NCI-H146 treated with DMSO at 0.1 percent for 48 hours (cell line): ENCODE measurements at regions not wholly inside any gene's neighbourhood (a gene's known extent, or its start where the extent isn't known, plus 50 kb on each side); places are given as distances from the start of the nearest gene placed in this dataset.
"Not testable (repeated sequence)": the region's sequence is repeated elsewhere in the genome, so short reads cannot be mapped to it uniquely, and the experiment has no call there.

ENCODE experiments used
- DNase-seq: peaks from one replicate; lab custom pipeline; 2025; ENCODE audit not compliant: unreplicated experiment; lab: John Stamatoyannopoulos, UW

GRCh38 chr6:142016666-142017065, 116.1 kb upstream of the GJE1 start:
- not testable (repeated sequence) for DNase-seq

- DNase-seq: not testable (repeated sequence)
Observed at GRCh38 chr6:142015463-142015862, 117.3 kb upstream of the GJE1 start.

- DNase-seq: no peak
Observed at GRCh38 chr6:142015011-142015410, 117.7 kb upstream of the GJE1 start.

DNA sequence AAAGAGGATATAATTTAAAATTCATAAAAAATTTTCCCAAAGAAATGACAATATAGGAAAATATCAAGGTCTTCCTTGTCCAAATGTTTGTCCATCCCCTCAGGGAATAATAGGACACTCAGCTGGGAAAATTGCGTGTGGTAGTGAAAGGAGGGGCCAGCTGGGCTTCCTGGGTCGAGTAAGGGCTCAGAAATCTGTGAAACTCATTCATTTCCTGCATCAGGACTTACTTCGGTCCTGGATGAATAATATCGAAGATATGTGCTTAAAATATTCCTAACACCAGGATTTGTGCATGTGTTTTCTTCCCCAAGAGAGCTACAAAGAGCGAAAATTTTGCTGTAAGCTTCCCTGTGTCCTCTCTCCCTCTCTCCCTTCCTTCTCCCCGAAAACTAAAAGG, 118.2 kb upstream of the GJE1 start:
- no peak for DNase-seq

- DNase-seq: no peak
Observed at GRCh38 chr6:142013875-142014495, 118.7 kb upstream of the GJE1 start.

DNA sequence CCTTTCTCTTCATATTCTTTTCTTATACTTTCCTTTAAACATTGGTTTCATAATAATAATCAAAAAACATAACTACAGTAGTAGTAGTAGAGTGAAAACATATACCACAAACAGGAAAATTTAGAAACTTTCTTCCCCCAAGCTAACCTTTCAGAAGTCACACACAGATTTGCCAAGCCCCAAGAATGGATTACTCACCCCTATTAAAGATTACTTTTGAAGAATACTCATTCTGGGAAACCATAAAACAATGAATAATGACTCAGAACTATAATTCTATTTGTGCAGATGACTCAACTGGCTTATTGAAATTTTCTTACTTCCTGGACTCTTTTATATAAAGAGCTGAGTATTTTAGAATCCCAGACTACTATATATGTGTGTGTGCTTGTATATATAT, 119.4 kb upstream of the GJE1 start:
- no peak for DNase-seq

GRCh38 chr6:142011775-142012174, 121.0 kb upstream of the GJE1 start:
- no peak for DNase-seq

GRCh38 chr6:142011156-142011555, 121.6 kb upstream of the GJE1 start:
- DNase-seq: no peak

DNA sequence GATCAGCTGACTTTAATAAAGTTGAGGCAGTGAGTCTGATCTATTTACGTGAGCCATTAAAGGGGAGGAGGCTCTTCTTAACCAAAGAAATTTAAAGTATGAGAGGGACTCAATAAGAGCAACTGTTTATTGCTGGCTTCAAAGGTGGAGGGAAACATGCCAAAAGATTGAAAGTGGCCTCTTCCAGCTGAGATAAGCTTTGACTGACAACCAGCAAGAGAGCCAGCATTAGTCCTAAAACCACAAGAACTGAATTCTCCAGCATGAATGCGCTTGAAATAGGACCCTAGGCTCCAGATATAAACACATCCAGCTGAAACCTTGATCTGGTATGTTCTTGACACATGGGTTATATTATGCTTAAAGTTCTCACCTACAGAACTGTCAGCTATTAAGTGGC, 123.1 kb upstream of the GJE1 start:
- DNase-seq: no peak

DNA sequence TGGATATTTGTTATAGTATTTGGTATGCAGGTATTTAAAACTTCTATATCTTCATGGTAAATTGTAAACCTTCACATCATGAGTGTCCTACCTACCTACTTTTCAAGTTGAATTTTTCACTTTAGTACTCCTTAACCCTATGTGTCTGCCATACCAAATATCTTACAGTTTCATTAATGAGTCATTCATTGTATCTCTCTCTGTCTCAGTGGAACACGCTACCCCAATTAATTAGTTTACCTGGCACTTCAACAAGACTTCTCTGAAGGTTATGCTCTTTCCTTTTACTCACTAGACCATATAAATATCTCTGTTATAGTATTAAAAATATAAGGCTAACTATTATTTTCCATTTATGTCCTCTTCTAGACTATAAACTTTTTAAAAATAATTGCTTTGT, 123.9 kb upstream of the GJE1 start:
- DNase-seq: no peak

DNA sequence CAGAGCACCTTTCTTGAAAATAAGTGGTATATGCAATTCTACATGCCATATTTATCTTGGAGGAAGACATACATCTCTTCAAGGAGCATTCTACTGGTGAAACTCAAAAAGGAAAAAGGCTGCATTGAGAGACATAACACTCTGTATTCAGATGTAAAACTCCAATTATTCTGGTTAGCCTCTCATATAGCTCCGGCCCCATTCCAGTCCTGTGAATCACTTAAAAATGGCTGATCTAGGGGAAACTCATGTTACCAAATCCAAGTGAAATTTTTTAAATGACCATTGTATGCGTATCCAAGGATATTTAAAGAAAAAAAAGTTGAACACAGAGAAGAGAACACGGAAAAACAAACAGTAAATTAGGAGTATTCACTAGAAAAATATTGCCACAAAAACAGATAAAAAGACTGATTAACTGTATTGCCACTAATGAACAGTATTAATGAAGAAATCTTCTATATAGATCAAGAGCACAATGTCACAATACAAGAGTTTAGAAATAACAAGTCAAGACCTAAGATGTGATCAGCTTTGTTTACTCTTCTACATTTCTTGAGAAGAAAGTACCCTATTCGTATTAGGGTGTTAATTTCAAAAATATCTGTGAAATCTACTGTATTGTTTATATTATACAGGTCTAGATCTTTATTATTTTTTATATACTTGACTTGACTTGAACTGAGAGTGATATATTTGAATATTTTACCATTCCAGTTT, 124.5 kb upstream of the GJE1 start:
- no peak for DNase-seq

DNA sequence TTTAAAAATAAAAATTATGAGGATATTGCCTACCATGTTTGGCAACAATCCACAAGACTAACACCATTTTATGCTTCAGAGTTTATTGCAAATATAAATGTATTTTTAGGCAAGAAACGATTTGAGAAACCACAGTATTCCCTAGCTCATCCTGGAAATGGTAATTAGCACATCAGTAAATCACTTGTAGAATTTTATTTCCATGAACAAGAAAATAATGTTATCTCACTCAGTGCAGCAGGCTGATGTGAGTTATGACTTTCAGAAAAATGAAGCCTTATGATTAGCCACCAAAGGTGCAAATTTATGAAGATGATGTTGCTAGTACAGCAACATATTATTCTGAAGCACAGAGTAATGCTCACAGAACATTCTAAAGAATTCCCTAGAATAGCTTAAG, 127.7 kb upstream of the GJE1 start:
- no peak for DNase-seq

GRCh38 chr6:142002825-142003405, 129.8 kb upstream of the GJE1 start:
- DNase-seq: no peak

DNA sequence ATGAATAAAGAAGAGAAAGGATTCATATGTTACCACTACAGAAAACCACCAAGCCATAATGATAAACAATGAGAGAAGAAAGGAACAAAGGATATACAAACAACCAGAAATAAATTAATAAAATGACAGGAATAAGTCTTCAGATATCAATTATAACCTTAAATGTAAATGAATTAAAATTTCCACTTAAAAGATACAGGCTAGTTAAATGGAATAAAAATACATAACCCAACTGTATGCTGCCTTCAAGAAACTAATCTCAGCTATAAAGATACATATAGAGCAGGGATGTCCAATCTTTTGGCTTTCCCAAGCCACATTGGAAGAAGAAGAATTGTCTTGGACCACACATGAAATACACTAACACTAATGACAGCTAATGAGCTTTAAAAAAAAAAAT, 135.9 kb upstream of the GJE1 start:
- no peak for DNase-seq

- no peak for DNase-seq
Observed at GRCh38 chr6:141992109-141992508, 140.6 kb upstream of the GJE1 start.

GRCh38 chr6:141990840-141991239, 141.9 kb upstream of the GJE1 start:
- DNase-seq: no peak

GRCh38 chr6:141989706-141989959, 143.1 kb upstream of the GJE1 start:
- no peak for DNase-seq

- DNase-seq: peak; percentile 55
Observed at GRCh38 chr6:141988954-141989705, 143.6 kb upstream of the GJE1 start.

- DNase-seq: no peak
Observed at GRCh38 chr6:141988327-141988726, 144.4 kb upstream of the GJE1 start.

- DNase-seq: no peak
Observed at GRCh38 chr6:141986457-141986856, 146.3 kb upstream of the GJE1 start.

- no peak for DNase-seq
Observed at GRCh38 chr6:141981190-141981589, 151.5 kb upstream of the GJE1 start.

DNA sequence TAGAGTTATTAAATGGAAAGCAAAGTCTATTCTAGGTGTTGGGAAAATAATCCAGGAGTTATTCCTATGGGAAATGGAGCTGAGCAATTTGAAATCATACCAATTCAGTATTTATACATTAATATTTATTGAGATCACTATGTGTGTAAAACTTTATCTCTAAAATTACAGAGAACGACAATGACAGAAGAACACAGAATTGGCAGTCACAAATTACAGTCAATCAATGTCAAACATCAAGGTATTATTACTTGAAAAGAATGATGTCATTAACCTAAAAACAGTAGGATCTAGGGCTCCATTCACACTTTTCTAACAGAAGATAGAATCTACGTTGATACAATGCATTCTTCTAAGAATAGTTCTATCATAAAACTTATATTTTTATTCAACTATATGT, 154.9 kb upstream of the GJE1 start:
- DNase-seq: no peak
